ENCODE measurements at regions not wholly inside any gene's neighbourhood (a gene's known extent, or its start where the extent isn't known, plus 50 kb on each side); places are given as distances from the start of the nearest gene placed in this dataset.

DNA sequence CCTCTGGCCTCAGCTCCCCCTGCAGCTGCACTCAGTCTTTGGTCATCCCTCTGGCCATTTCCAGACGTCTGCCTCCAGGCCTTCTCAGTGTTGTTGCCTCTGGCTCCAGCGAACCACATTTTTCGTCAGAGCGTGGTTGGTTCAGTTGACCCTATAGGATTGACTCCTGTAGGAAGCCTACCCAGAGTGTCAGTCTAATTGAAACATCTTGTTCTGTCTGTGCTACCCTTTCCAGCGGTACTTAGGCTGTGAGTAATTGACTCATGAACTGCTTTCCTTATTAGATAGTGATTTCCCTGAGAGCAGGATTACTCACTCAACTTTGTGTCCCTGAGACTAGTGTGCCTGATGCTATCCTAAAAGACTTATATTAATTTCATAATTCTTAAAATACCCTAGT, 373.2 kb downstream of the ATP23 start:
- Histone ChIP-seq H3K9me3 (ENCODE audit: control insufficient read depth, insufficient read depth, low read depth, low read length) (no peaks in the 10 kb centered on the region), H3K27ac (ENCODE audit: low read length) (no peak overlapping the region), H3K36me3 (ENCODE audit: control insufficient read depth, insufficient read depth, low read length) (no peaks in the 10 kb centered on the region), H3K27me3 (ENCODE audit: control insufficient read depth, insufficient read depth, low read length) (no peaks in the 10 kb centered on the region), H3K4me3 (ENCODE audit: low read depth in 2 of 2, low read length in 2 of 2) (no peak overlapping the region), H3K4me1 (ENCODE audit: control insufficient read depth, insufficient read depth, low read length) (no peaks in the 10 kb centered on the region)
- no TSS peak for BruUV-seq (replicated peaks)
- DNase-seq (ENCODE audit: low read depth, low spot score) (no peak), ATAC-seq (no peak)
- intact Hi-C loops (cut with micrococcal nuclease; ENCODE audit: unreplicated experiment) (no loop called here), in situ Hi-C loops (cut with HindIII; ENCODE audit: low pct_unique_long_range_greater_than_20kb, low sequenced_read_pairs) (no loop called here)
- POLR2A ChIA-PET = no interaction called here
- CTCF ChIA-PET = no interaction called here
- TF ChIP-seq TCF7L2 (IDR thresholded peaks at IDR 0.05; ENCODE audit: low read depth, low read length) (no peak), SIN3A (IDR thresholded peaks at IDR 0.05; ENCODE audit: borderline replicate concordance, insufficient read depth, low read depth, low read length) (no peak), POLR2AphosphoS5 (IDR thresholded peaks at IDR 0.05; ENCODE audit: low read depth, low read length) (no peak), REST (IDR thresholded peaks at IDR 0.05; ENCODE audit: insufficient read depth in 1 of 2, low read depth in 2 of 2, low read length in 1 of 2) (no peak), CTCF (IDR thresholded peaks at IDR 0.05) (no peak)

- CTCF ChIA-PET = no interaction called here
- TF ChIP-seq TCF7L2 (IDR thresholded peaks at IDR 0.05; ENCODE audit: low read depth, low read length) = no peak
- TF ChIP-seq REST (IDR thresholded peaks at IDR 0.05; ENCODE audit: insufficient read depth in 1 of 2, low read depth in 2 of 2, low read length in 1 of 2) = no peak
- no peak for TF ChIP-seq POLR2AphosphoS5 (IDR thresholded peaks at IDR 0.05; ENCODE audit: low read depth, low read length)
- TF ChIP-seq CTCF (IDR thresholded peaks at IDR 0.05) = no peak
- TF ChIP-seq SIN3A (IDR thresholded peaks at IDR 0.05; ENCODE audit: borderline replicate concordance, insufficient read depth, low read depth, low read length) = no peak
- no peak overlapping the region for H3K4me3 ChIP-seq (ENCODE audit: low read depth in 2 of 2, low read length in 2 of 2)
- H3K4me1 ChIP-seq (ENCODE audit: control insufficient read depth, insufficient read depth, low read length) = no peaks in the 10 kb centered on the region
- no peaks in the 10 kb centered on the region for H3K36me3 ChIP-seq (ENCODE audit: control insufficient read depth, insufficient read depth, low read length)
- ATAC-seq = no peak
- H3K27me3 ChIP-seq (ENCODE audit: control insufficient read depth, insufficient read depth, low read length) = no peaks in the 10 kb centered on the region
- no peak for DNase-seq (ENCODE audit: low read depth, low spot score)
- BruUV-seq (replicated peaks) = no TSS peak
- no peaks in the 10 kb centered on the region for H3K9me3 ChIP-seq (ENCODE audit: control insufficient read depth, insufficient read depth, low read depth, low read length)
- no peak overlapping the region for H3K27ac ChIP-seq (ENCODE audit: low read length)
- intact Hi-C loops (cut with micrococcal nuclease; ENCODE audit: unreplicated experiment) (no loop called here), in situ Hi-C loops (cut with HindIII; ENCODE audit: low pct_unique_long_range_greater_than_20kb, low sequenced_read_pairs) (no loop called here)
- POLR2A ChIA-PET = interaction anchor here (0.5 kb wide), 1 partner anchor 383 kb away, joined by 4 read pairs; no protein-coding TSS in a partner anchor
Measured at GRCh38 chr12:58316926-58317325, 375.6 kb downstream of the ATP23 start.

All from Panc1 (cell line).